Mucosa of rectum (tissue), 2 donors: ENCODE measurements at regions not wholly inside any gene's neighbourhood (a gene's known extent, or its start where the extent isn't known, plus 50 kb on each side); places are given as distances from the start of the nearest gene placed in this dataset.

Experiments used
- H3K27ac ChIP-seq, 2 donors: one replicate each; pipeline ENCODE4 v1.7.0; 2013; ENCODE audit warnings: inconsistent platforms in 2 of 2, low read depth in 2 of 2, low read length in 2 of 2
- H3K27me3 ChIP-seq, 2 donors: one replicate each; pipeline ENCODE4 v1.7.0; 2013; ENCODE audit warnings: low read length in 2 of 2; ENCODE audit not compliant: control insufficient read depth in 2 of 2, insufficient read depth in 2 of 2
- H3K36me3 ChIP-seq, 2 donors: one replicate each; pipeline ENCODE4 v1.7.0; 2013; ENCODE audit warnings: low read length in 2 of 2; ENCODE audit not compliant: control insufficient read depth in 2 of 2, insufficient read depth in 2 of 2
- H3K4me1 ChIP-seq, 2 donors: one replicate each; pipeline ENCODE4 v1.7.0; 2013; ENCODE audit warnings: low read length in 2 of 2, mild to moderate bottlenecking in 1 of 2; ENCODE audit not compliant: control insufficient read depth in 2 of 2, insufficient read depth in 2 of 2
- H3K4me3 ChIP-seq, 2 donors: one replicate each; pipeline ENCODE4 v1.7.0; 2013; ENCODE audit warnings: low read length in 2 of 2
- H3K9ac ChIP-seq, 2 donors: one replicate each; pipeline ENCODE4 v1.7.0; 2013; ENCODE audit warnings: low read length in 2 of 2, low read depth in 1 of 2, mild to moderate bottlenecking in 1 of 2
- H3K9me3 ChIP-seq, 2 donors: one replicate each; pipeline ENCODE4 v1.7.0; 2013; ENCODE audit warnings: low read length in 2 of 2; ENCODE audit not compliant: control insufficient read depth in 2 of 2
- donor health status: healthy.
- donor health status: Normal muscosa, but diverticular disease.

DNA sequence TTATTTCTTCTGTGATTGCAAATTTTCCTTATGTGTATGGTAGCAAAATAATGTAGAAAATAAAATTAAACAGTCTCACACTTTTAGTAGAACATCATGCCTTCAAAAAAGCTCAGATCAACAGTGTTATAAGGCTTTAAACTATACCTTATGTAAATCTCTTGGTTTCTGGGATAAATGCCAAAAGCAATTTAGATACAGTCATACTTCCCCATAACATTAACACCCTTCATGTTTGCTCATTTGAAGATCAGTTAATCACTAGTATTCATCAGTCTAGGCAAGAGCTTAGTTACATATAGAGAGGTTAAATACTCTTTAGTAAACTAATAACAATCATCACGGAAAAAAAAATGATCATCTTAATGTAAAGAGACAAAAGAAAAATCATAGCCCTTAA, 421.8 kb upstream of the ANO3 start:
- Histone ChIP-seq H3K4me3 (no peak overlapping the region), H3K9me3 (no peaks in the 10 kb centered on the region), H3K27ac (no peak overlapping the region), H3K27me3 (no peaks in the 10 kb centered on the region), H3K36me3 (no peaks in the 10 kb centered on the region), H3K4me1 (peaks cover 0 to 4% of the 10 kb centered on the region in 2 donors), H3K9ac (no peak overlapping the region)

DNA sequence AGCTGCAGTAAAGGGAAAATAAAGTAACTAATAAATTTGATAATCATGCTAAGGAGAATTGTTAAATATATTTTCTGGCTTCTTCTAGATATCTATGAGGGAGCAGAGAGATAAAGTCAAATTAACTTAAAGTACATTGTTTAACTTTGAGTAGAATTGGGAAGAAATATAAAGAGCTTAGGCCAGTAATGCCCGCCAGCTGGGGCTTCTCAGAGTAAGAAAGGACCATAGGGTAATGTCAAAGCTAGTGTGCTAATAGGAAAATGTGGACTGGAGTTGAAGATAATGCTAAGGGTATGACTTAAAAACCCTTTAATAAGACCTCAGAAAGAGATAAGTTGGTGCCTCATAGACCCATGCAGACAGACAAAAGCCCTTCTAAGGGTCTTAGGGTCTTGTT, 411.6 kb upstream of the ANO3 start:
- Histone ChIP-seq H3K4me3 (no peak overlapping the region), H3K36me3 (no peaks in the 10 kb centered on the region), H3K27ac (no peak overlapping the region), H3K9ac (no peak overlapping the region), H3K27me3 (no peaks in the 10 kb centered on the region), H3K9me3 (no peaks in the 10 kb centered on the region), H3K4me1 (no peaks in the 10 kb centered on the region)

DNA sequence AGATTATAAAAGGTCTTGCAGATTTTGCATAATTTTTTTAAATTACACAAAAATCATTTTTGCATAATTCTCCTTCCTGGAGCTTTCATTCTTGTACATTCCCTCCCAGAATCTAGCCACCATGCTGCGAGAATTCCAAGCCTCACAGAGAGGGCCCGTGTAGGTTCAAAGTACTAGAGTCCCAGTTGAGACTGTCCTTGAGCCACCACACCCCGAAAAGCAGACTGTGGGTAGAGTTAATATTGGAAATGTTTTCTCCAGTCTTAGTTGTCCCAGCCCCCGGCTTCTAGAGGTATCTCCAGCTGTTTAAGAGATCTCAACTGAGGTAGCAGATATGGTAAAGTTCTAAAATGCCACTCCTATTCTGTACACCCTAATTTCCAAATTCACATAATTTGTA, 407.3 kb upstream of the ANO3 start:
- Histone ChIP-seq H3K27me3 (no peaks in the 10 kb centered on the region), H3K9me3 (no peaks in the 10 kb centered on the region), H3K9ac (no peak overlapping the region), H3K36me3 (no peaks in the 10 kb centered on the region), H3K4me3 (no peak overlapping the region), H3K27ac (no peak overlapping the region), H3K4me1 (no peaks in the 10 kb centered on the region)

DNA sequence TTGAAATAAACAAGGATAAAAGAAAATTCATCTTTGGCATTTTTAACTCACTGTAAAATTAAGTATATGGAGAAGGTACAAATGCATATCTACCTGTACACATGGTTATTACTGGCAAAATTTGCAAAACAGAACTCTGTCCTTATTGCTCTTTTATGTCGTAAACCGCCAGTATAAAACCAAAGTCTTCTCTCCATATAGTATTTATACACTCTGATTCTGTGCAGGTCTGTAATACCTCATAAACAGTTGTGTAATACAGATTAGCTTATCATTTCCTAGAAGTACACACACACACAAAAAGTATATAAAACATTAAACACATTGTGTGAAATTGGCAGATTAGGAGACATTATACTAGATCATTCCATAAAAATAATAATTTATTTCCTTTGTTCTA, 406.6 kb upstream of the ANO3 start:
- Histone ChIP-seq H3K27me3 (no peaks in the 10 kb centered on the region), H3K9me3 (no peaks in the 10 kb centered on the region), H3K4me1 (no peaks in the 10 kb centered on the region), H3K9ac (no peak overlapping the region), H3K4me3 (no peak overlapping the region), H3K27ac (no peak overlapping the region), H3K36me3 (no peaks in the 10 kb centered on the region)

DNA sequence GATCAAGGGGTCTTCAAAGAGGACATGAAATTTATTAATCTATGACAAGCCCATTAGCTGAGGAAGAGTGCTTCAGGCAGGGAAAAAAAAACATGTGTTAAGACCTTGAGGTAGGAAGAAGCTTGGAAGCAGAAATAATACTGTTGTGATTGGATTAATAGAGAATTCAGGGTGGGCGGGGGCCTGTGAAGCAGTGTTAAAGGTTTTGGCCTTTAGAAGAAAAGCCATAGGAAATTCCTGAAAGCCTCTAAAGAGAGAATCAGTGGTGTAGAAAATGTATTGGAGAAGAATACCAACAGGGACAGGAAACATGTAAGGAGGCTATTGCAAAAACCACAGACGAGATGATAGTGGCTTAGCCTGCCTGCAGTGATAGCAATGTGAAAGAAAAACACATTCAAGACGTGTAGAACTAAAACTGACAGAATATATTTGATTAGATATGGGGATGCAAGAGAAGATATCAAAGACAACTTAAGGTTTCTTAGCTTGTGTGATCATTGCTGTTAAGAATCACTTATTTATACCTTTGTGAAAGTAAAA, 404.4 kb upstream of the ANO3 start:
- Histone ChIP-seq H3K9ac (no peak overlapping the region), H3K27ac (no peak overlapping the region), H3K4me3 (no peak overlapping the region), H3K27me3 (no peaks in the 10 kb centered on the region), H3K36me3 (no peaks in the 10 kb centered on the region), H3K9me3 (no peaks in the 10 kb centered on the region), H3K4me1 (no peaks in the 10 kb centered on the region)

- no peak overlapping the region for H3K4me3 ChIP-seq
- no peaks in the 10 kb centered on the region for H3K36me3 ChIP-seq
- no peak overlapping the region for H3K9ac ChIP-seq
- no peak overlapping the region for H3K27ac ChIP-seq
- H3K9me3 ChIP-seq: no peaks in the 10 kb centered on the region
- no peaks in the 10 kb centered on the region for H3K27me3 ChIP-seq
- no peaks in the 10 kb centered on the region for H3K4me1 ChIP-seq
These were observed 403.9 kb upstream of the ANO3 start for GRCh38 chr11:25928076-25928475.

DNA sequence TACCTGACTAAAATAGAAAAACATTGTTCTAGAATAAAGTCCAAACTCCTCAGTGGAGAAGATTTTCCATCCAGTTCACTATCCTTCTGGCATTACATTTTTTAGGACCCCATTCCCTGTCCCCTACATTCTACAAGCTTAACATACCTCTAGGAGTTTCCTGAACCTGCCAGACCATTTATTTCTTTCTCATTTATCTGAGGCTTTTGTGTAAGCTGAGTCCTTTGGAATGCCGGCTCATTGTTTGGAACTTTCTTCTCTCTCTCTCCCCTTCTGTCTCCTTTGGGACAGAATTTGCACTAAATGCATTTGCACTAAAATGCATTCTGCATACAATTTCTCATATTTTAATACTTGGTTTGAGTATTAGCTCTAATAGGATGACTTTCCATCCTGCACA, 393.0 kb upstream of the ANO3 start:
- Histone ChIP-seq H3K9ac (no peak overlapping the region), H3K27ac (no peak overlapping the region), H3K27me3 (no peaks in the 10 kb centered on the region), H3K4me3 (no peak overlapping the region), H3K36me3 (no peaks in the 10 kb centered on the region), H3K4me1 (peaks cover 0 to 2% of the 10 kb centered on the region in 2 donors), H3K9me3 (peaks cover 0 to 3% of the 10 kb centered on the region in 2 donors)

DNA sequence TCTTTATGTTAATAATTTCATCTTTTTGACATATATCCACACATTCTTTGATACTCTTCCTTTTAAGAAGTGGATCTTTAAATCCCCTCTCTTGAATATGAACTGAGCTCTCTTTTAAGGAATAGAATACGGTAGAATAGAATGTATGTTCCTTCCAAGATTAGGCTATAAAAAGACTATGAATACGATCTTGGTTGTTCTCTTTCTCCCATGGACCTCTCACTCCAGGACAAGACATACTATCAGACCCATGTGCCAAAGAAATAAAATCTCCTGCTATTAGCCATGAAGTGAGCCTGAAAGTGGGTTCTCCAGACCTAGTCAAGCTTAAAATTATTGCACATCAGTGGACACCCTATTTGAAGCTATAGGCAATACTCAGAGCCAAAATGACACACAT, 392.2 kb upstream of the ANO3 start:
- Histone ChIP-seq H3K9ac (no peak overlapping the region), H3K36me3 (no peaks in the 10 kb centered on the region), H3K27me3 (no peaks in the 10 kb centered on the region), H3K9me3 (peaks cover 0 to 2% of the 10 kb centered on the region in 2 donors), H3K4me3 (no peak overlapping the region), H3K4me1 (peaks cover 0 to 2% of the 10 kb centered on the region in 2 donors), H3K27ac (no peak overlapping the region)

DNA sequence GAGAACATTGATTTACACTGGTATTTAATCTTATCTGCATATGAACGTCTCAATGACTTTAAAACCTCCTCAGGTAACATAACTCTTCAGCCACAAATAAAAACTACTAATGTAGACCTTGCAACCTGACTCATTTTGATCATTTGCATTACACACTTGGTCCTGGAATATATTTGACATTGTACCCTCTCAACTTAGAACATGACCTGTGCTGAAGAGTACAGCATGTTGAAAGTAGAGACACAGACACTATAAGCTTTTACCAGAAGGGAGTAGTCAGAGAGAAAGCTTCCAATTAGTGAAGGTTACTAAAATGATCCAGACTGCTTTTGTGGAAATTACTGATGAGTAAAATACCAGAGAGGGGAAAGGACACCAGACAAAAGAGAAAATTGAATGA, 390.6 kb upstream of the ANO3 start:
- Histone ChIP-seq H3K27ac (no peak overlapping the region), H3K9ac (no peak overlapping the region), H3K9me3 (no peaks in the 10 kb centered on the region), H3K4me3 (no peak overlapping the region), H3K27me3 (no peaks in the 10 kb centered on the region), H3K4me1 (peaks cover 0 to 2% of the 10 kb centered on the region in 2 donors), H3K36me3 (no peaks in the 10 kb centered on the region)

DNA sequence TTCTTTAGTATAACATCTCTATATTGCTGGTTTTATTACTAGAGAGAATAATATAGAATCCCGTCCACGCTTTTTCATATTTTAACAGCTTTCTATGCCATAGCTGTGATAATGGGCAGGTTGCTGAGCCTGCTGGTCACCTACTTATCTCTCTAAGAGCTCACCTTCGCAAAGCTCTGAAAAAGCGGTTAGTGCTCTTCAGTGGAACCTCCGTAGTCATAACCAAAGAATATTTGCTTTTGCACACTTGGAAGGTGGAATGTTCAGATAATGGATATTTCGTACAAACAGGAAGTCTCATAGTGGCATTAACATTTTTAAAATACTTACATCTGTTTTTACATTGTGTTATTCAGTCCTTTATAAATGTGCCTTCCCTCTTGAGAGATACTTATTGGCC, 388.9 kb upstream of the ANO3 start:
- no peaks in the 10 kb centered on the region for H3K36me3 ChIP-seq
- H3K9ac ChIP-seq: no peak overlapping the region
- peaks cover 0 to 2% of the 10 kb centered on the region in 2 donors for H3K4me1 ChIP-seq
- H3K4me3 ChIP-seq: no peak overlapping the region
- no peak overlapping the region for H3K27ac ChIP-seq
- H3K27me3 ChIP-seq: no peaks in the 10 kb centered on the region
- no peaks in the 10 kb centered on the region for H3K9me3 ChIP-seq
